ENCODE measurements at regions not wholly inside any gene's neighbourhood (a gene's known extent, or its start where the extent isn't known, plus 50 kb on each side); places are given as distances from the start of the nearest gene placed in this dataset.

- Histone ChIP-seq H3K4me3 (ENCODE audit: low read depth, low read length) (no peak overlapping the region), H3K27me3 (replicated peaks; ENCODE audit: control insufficient read depth, insufficient read depth, low read length) (no peaks in the 10 kb centered on the region), H3K4me1 (no peaks in the 10 kb centered on the region), H3K9me3 (no peaks in the 10 kb centered on the region), H3K36me3 (ENCODE audit: control insufficient read depth, insufficient read depth, low read length) (no peaks in the 10 kb centered on the region)
- Mint-ChIP-seq H3K9me3 (ENCODE audit: unreplicated experiment) (no peaks in the 10 kb centered on the region), H3K4me1 (ENCODE audit: low read depth, unreplicated experiment) (no peaks in the 10 kb centered on the region), H3K4me3 (ENCODE audit: unreplicated experiment) (no peak overlapping the region), H3K27me3 (ENCODE audit: insufficient read depth, unreplicated experiment) (no peaks in the 10 kb centered on the region), H3K27ac (ENCODE audit: unreplicated experiment) (no peak overlapping the region), H3K36me3 (ENCODE audit: insufficient read depth, unreplicated experiment) (no peaks in the 10 kb centered on the region)
- POLR2A ChIA-PET = no interaction called here
- CTCF ChIA-PET = no interaction called here
- no peak for DNase-seq
- TF ChIP-seq, protein P1, sequence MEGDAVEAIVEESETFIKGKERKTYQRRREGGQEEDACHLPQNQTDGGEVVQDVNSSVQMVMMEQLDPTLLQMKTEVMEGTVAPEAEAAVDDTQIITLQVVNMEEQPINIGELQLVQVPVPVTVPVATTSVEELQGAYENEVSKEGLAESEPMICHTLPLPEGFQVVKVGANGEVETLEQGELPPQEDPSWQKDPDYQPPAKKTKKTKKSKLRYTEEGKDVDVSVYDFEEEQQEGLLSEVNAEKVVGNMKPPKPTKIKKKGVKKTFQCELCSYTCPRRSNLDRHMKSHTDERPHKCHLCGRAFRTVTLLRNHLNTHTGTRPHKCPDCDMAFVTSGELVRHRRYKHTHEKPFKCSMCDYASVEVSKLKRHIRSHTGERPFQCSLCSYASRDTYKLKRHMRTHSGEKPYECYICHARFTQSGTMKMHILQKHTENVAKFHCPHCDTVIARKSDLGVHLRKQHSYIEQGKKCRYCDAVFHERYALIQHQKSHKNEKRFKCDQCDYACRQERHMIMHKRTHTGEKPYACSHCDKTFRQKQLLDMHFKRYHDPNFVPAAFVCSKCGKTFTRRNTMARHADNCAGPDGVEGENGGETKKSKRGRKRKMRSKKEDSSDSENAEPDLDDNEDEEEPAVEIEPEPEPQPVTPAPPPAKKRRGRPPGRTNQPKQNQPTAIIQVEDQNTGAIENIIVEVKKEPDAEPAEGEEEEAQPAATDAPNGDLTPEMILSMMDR (IDR thresholded peaks at IDR 0.05; ENCODE audit: insufficient read depth in 1 of 2, low read depth in 1 of 2, low read length in 1 of 2, severe bottlenecking in 1 of 2, unreplicated experiment in 1 of 2) = no peak
- intact Hi-C loops (cut with micrococcal nuclease; ENCODE audit: unreplicated experiment) = no loop called here
- no TSS peak for BruUV-seq (replicated peaks)
These were observed 213.0 kb downstream of the TAF11L14 start for GRCh38 chr5:17847286-17847685.

GRCh38 chr5:17852111-17852510 lies 217.9 kb downstream of the TAF11L14 start:
- H3K36me3 Mint-ChIP-seq (ENCODE audit: insufficient read depth, unreplicated experiment) = no peaks in the 10 kb centered on the region
- TF ChIP-seq, protein P1 (IDR thresholded peaks at IDR 0.05; ENCODE audit: insufficient read depth in 1 of 2, low read depth in 1 of 2, low read length in 1 of 2, severe bottlenecking in 1 of 2, unreplicated experiment in 1 of 2) = no peak
- Histone ChIP-seq H3K27me3 (replicated peaks; ENCODE audit: control insufficient read depth, insufficient read depth, low read length) (no peaks in the 10 kb centered on the region), H3K9me3 (no peaks in the 10 kb centered on the region), H3K4me3 (ENCODE audit: low read depth, low read length) (no peak overlapping the region), H3K4me1 (no peaks in the 10 kb centered on the region), H3K36me3 (ENCODE audit: control insufficient read depth, insufficient read depth, low read length) (no peaks in the 10 kb centered on the region)
- H3K4me1 Mint-ChIP-seq (ENCODE audit: low read depth, unreplicated experiment) = no peaks in the 10 kb centered on the region
- BruUV-seq (replicated peaks) = no TSS peak
- ChIA-PET CTCF (no interaction called here), POLR2A (no interaction called here)
- H3K27me3 Mint-ChIP-seq (ENCODE audit: insufficient read depth, unreplicated experiment) = no peaks in the 10 kb centered on the region
- no peak for DNase-seq
- no peaks in the 10 kb centered on the region for H3K9me3 Mint-ChIP-seq (ENCODE audit: unreplicated experiment)
- no peak overlapping the region for H3K27ac Mint-ChIP-seq (ENCODE audit: unreplicated experiment)
- intact Hi-C loops (cut with micrococcal nuclease; ENCODE audit: unreplicated experiment) = no loop called here
- no peak overlapping the region for H3K4me3 Mint-ChIP-seq (ENCODE audit: unreplicated experiment)

GRCh38 chr5:17852740-17853139 lies 218.5 kb downstream of the TAF11L14 start:
- H3K27me3 ChIP-seq (replicated peaks; ENCODE audit: control insufficient read depth, insufficient read depth, low read length) = no peaks in the 10 kb centered on the region
- TF ChIP-seq, protein P1 (IDR thresholded peaks at IDR 0.05; ENCODE audit: insufficient read depth in 1 of 2, low read depth in 1 of 2, low read length in 1 of 2, severe bottlenecking in 1 of 2, unreplicated experiment in 1 of 2) = no peak
- H3K4me1 Mint-ChIP-seq (ENCODE audit: low read depth, unreplicated experiment) = no peaks in the 10 kb centered on the region
- POLR2A ChIA-PET = no interaction called here
- H3K9me3 ChIP-seq = no peaks in the 10 kb centered on the region
- H3K4me3 ChIP-seq (ENCODE audit: low read depth, low read length) = no peak overlapping the region
- H3K27ac Mint-ChIP-seq (ENCODE audit: unreplicated experiment) = no peak overlapping the region
- CTCF ChIA-PET = no interaction called here
- no peak overlapping the region for H3K4me3 Mint-ChIP-seq (ENCODE audit: unreplicated experiment)
- H3K36me3 Mint-ChIP-seq (ENCODE audit: insufficient read depth, unreplicated experiment) = no peaks in the 10 kb centered on the region
- intact Hi-C loops (cut with micrococcal nuclease; ENCODE audit: unreplicated experiment) = no loop called here
- no peaks in the 10 kb centered on the region for H3K4me1 ChIP-seq
- no TSS peak for BruUV-seq (replicated peaks)
- DNase-seq = no peak
- H3K36me3 ChIP-seq (ENCODE audit: control insufficient read depth, insufficient read depth, low read length) = no peaks in the 10 kb centered on the region
- H3K9me3 Mint-ChIP-seq (ENCODE audit: unreplicated experiment) = no peaks in the 10 kb centered on the region
- H3K27me3 Mint-ChIP-seq (ENCODE audit: insufficient read depth, unreplicated experiment) = no peaks in the 10 kb centered on the region
